Lower leg skin (tissue), 4 donors: ENCODE measurements at regions not wholly inside any gene's neighbourhood (a gene's known extent, or its start where the extent isn't known, plus 50 kb on each side); places are given as distances from the start of the nearest gene placed in this dataset.

ENCODE experiments used
- DNase-seq, 2 donors: peaks; one replicate each; pipeline ENCODE4 v3.0.0-alpha.2; 2019; ENCODE audit warnings: low spot score in 2 of 2
- H3K4me3 ChIP-seq: fragments of 200-600 bp; sonication (generic); 2 replicates; pipeline ENCODE4 v1.5.1; 2017; ENCODE audit warnings: mild to moderate bottlenecking, low read depth; ENCODE audit not compliant: poor library complexity, severe bottlenecking
- POLR2A ChIP-seq, 2 donors: fragments of 450-650 bp; IDR thresholded peaks; one replicate each; pipeline ENCODE4 v1.6.1; 2016 to 2017; ENCODE audit warnings: antibody characterized with exemption in 2 of 2, mild to moderate bottlenecking in 1 of 2, moderate library complexity in 1 of 2
- WGBS, 2 donors: methylation state at CpG; one replicate each; pipeline ENCODE4 v1.1.5; 2018; 5-methylcytosine and 5-hydroxymethylcytosine counted together
- intact Hi-C: fragments of 100-400 bp; cut with DNase I; formaldehyde crosslinking; loops from one replicate; pipeline ENCODE4 v1.15.0; 2023; ENCODE audit warnings: low total_unique reads
- TF ChIP-seq, protein P1 (sequence below), 3 donors: fragments of 450-650 bp; IDR thresholded peaks; one replicate each; pipeline ENCODE4 v1.5.1; 2016; ENCODE audit warnings: antibody characterized with exemption in 3 of 3, mild to moderate bottlenecking in 3 of 3, moderate library complexity in 2 of 3

DNA sequence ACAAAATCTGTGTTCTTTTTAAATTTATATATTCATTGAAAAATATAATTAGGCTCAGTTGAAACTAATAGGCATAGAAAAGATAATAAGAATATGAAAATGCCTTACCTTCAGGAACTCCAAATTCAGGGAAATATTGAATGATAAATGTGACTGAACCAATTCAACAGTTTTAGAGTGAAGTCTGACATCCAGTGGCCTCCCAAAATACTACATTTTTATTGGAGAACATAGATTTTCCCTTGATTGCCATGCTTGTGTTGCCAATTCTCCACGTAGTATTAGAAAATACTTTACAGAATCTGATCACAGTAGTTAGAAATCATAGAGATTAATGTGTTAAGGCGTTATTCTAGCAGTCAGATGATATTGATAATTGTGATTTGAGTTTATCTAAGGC lies 1246.7 kb downstream of the GATA3 start:
- WGBS, 2 donors: 19 to 25% methylated on average over 2 of the region's 2 CpGs
- H3K4me3 ChIP-seq: no peak overlapping the region
- TF ChIP-seq, protein P1, sequence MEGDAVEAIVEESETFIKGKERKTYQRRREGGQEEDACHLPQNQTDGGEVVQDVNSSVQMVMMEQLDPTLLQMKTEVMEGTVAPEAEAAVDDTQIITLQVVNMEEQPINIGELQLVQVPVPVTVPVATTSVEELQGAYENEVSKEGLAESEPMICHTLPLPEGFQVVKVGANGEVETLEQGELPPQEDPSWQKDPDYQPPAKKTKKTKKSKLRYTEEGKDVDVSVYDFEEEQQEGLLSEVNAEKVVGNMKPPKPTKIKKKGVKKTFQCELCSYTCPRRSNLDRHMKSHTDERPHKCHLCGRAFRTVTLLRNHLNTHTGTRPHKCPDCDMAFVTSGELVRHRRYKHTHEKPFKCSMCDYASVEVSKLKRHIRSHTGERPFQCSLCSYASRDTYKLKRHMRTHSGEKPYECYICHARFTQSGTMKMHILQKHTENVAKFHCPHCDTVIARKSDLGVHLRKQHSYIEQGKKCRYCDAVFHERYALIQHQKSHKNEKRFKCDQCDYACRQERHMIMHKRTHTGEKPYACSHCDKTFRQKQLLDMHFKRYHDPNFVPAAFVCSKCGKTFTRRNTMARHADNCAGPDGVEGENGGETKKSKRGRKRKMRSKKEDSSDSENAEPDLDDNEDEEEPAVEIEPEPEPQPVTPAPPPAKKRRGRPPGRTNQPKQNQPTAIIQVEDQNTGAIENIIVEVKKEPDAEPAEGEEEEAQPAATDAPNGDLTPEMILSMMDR (IDR thresholded peaks at IDR 0.05): no peak
- no peak for TF ChIP-seq POLR2A (IDR thresholded peaks at IDR 0.05)
- intact Hi-C loops: loop anchor here (10.0 kb wide), 1 partner anchor 1776 kb away; no protein-coding TSS in a partner anchor
- DNase-seq: no peak

DNA sequence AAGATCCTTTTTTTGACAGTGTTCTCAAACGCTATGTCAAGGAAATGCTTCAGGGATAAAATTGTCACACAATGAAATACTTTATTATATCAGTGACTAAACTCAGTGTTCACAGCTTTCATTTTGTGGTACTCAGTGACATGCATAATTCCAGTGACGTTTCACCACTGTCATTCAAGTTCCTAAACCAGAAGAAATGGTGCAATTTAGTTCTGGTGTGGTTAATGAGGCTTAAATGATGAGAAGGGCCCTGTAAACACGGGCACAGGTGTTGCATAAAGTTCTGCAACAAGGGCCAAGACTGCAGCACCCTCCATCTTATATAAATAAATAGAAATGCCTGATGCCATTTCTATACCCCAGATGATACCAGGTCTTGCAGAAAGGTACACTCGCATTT lies 1247.1 kb downstream of the GATA3 start:
- WGBS, 2 donors: 50% methylated on average over 4 of the region's 4 CpGs
- no peak for DNase-seq

GRCh38 chr10:9302140-9302746 lies 1247.8 kb downstream of the GATA3 start:
- no peak for TF ChIP-seq POLR2A (IDR thresholded peaks at IDR 0.05)
- TF ChIP-seq, protein P1 (IDR thresholded peaks at IDR 0.05): no peak
- WGBS, 2 donors: 35 to 40% methylated on average over 3 of the region's 3 CpGs
- intact Hi-C loops: loop anchor here (10.0 kb wide), 1 partner anchor 1777 kb away; no protein-coding TSS in a partner anchor
- DNase-seq: no peak
- H3K4me3 ChIP-seq: no peak overlapping the region

More for the DNA sequence above, 1247.1 kb downstream of the GATA3 start:
- no peak overlapping the region for H3K4me3 ChIP-seq
- intact Hi-C loops: loop anchor here (10.0 kb wide), 1 partner anchor 1777 kb away; no protein-coding TSS in a partner anchor
- TF ChIP-seq POLR2A (IDR thresholded peaks at IDR 0.05): no peak
- TF ChIP-seq, protein P1 (IDR thresholded peaks at IDR 0.05): no peak

- intact Hi-C loops: loop anchor here (10.0 kb wide), 1 partner anchor 1780 kb away; no protein-coding TSS in a partner anchor
- no peak for DNase-seq
- TF ChIP-seq, protein P1 (IDR thresholded peaks at IDR 0.05): no peak
- 36 to 47% methylated on average over 6 of the region's 6 CpGs for WGBS, 2 donors
- H3K4me3 ChIP-seq: no peak overlapping the region
Observed at GRCh38 chr10:9305018-9305655, 1250.6 kb downstream of the GATA3 start.

DNA sequence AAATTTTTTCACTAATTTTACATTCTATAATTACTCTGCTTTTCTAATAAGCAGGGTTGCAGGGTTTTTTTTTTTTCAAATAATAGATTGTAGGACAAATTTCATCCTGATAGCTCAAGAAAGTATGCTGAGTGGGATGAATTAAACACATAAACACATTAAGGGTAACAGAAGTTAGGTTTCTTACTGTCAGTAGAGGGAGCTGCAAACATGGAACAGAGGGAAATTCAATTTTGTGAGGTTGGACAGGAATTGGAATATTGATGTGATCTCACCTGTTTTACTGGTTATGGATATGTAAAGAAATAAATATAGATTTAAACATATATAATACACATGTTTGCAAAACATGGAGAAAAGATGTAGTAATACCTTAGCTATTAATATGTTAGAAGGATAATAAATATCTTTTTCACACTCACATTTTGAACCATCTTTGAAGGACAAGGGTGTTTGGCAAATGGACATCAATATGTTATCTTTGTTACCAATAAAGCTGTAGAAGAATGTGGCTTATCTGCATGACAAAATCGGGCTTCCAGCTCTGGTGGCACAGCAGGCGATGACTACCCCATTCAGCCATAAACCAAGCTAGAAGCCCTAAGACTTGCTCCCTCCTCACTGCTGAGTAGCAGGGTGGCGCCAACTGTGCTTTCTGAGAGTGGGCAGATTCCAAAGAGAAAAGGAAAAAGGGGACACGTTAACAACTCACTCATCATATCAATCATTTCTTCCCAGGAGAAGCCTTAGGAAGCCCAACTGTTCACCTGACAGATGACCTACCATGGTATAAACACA lies 1257.4 kb downstream of the GATA3 start:
- WGBS, 2 donors: 51 to 74% methylated on average over 4 of the region's 4 CpGs
- intact Hi-C loops: no loop called here
- no peak overlapping the region for H3K4me3 ChIP-seq
- DNase-seq: no peak
- TF ChIP-seq, protein P1 (IDR thresholded peaks at IDR 0.05): no peak
- TF ChIP-seq POLR2A (IDR thresholded peaks at IDR 0.05): no peak
